ENCODE measurements at regions not wholly inside any gene's neighbourhood (a gene's known extent, or its start where the extent isn't known, plus 50 kb on each side); places are given as distances from the start of the nearest gene placed in this dataset.

GRCh38 chr6:43963877-43964658 lies 163.2 kb downstream of the MRPL14 start:
- TF ChIP-seq GLIS3 (CRISPR knock-in tag; IDR thresholded peaks at IDR 0.05) (no peak), TOX (CRISPR knock-in tag; IDR thresholded peaks at IDR 0.05; ENCODE audit: borderline replicate concordance) (no peak), POU6F1 (CRISPR knock-in tag; IDR thresholded peaks at IDR 0.05; ENCODE audit: borderline replicate concordance, low read depth) (no peak), ESRRG (CRISPR knock-in tag; IDR thresholded peaks at IDR 0.05) (no peak), TSHZ2 (CRISPR knock-in tag; IDR thresholded peaks at IDR 0.05) (no peak), ARNTL (CRISPR knock-in tag; IDR thresholded peaks at IDR 0.05; ENCODE audit: borderline replicate concordance, low read depth) (no peak), TCF4 (CRISPR knock-in tag; IDR thresholded peaks at IDR 0.05; ENCODE audit: borderline replicate concordance) (no peak), SNAI2 (CRISPR knock-in tag; IDR thresholded peaks at IDR 0.05) (no peak), ZFP3 (CRISPR knock-in tag; IDR thresholded peaks at IDR 0.05) (no peak), RARB (CRISPR knock-in tag; IDR thresholded peaks at IDR 0.05) (no peak), OSR1 (CRISPR knock-in tag; IDR thresholded peaks at IDR 0.05) (no peak), ZNF8 (CRISPR knock-in tag; IDR thresholded peaks at IDR 0.05) (no peak), ISL1 (CRISPR knock-in tag; IDR thresholded peaks at IDR 0.05) (no peak)
- TF ChIP-seq, protein P1, sequence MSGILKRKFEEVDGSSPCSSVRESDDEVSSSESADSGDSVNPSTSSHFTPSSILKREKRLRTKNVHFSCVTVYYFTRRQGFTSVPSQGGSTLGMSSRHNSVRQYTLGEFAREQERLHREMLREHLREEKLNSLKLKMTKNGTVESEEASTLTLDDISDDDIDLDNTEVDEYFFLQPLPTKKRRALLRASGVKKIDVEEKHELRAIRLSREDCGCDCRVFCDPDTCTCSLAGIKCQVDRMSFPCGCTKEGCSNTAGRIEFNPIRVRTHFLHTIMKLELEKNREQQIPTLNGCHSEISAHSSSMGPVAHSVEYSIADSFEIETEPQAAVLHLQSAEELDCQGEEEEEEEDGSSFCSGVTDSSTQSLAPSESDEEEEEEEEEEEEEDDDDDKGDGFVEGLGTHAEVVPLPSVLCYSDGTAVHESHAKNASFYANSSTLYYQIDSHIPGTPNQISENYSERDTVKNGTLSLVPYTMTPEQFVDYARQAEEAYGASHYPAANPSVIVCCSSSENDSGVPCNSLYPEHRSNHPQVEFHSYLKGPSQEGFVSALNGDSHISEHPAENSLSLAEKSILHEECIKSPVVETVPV (CRISPR knock-in tag; IDR thresholded peaks at IDR 0.05): no peak
- TF ChIP-seq, protein P2, sequence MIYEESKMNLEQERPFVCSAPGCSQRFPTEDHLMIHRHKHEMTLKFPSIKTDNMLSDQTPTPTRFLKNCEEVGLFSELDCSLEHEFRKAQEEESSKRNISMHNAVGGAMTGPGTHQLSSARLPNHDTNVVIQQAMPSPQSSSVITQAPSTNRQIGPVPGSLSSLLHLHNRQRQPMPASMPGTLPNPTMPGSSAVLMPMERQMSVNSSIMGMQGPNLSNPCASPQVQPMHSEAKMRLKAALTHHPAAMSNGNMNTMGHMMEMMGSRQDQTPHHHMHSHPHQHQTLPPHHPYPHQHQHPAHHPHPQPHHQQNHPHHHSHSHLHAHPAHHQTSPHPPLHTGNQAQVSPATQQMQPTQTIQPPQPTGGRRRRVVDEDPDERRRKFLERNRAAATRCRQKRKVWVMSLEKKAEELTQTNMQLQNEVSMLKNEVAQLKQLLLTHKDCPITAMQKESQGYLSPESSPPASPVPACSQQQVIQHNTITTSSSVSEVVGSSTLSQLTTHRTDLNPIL (CRISPR knock-in tag; IDR thresholded peaks at IDR 0.05; ENCODE audit: low read depth): no peak
- no peak for ATAC-seq

- TF ChIP-seq RARB (CRISPR knock-in tag; IDR thresholded peaks at IDR 0.05) (no peak), BACH2 (CRISPR knock-in tag; IDR thresholded peaks at IDR 0.05; ENCODE audit: borderline replicate concordance) (no peak), CSDC2 (CRISPR knock-in tag; IDR thresholded peaks at IDR 0.05) (no peak), SNAI2 (CRISPR knock-in tag; IDR thresholded peaks at IDR 0.05) (no peak), ZNF70 (CRISPR knock-in tag; IDR thresholded peaks at IDR 0.05) (no peak), TSHZ2 (CRISPR knock-in tag; IDR thresholded peaks at IDR 0.05) (no peak)
- TF ChIP-seq, protein P1 (CRISPR knock-in tag; IDR thresholded peaks at IDR 0.05): no peak
- no peak for ATAC-seq
These were observed 164.0 kb downstream of the MRPL14 start for GRCh38 chr6:43963203-43963602.
